ENCODE measurements at regions not wholly inside any gene's neighbourhood (a gene's known extent, or its start where the extent isn't known, plus 50 kb on each side); places are given as distances from the start of the nearest gene placed in this dataset.
"Not testable (repeated sequence)": the region's sequence is repeated elsewhere in the genome, so short reads cannot be mapped to it uniquely, and the experiment has no call there.

DNA sequence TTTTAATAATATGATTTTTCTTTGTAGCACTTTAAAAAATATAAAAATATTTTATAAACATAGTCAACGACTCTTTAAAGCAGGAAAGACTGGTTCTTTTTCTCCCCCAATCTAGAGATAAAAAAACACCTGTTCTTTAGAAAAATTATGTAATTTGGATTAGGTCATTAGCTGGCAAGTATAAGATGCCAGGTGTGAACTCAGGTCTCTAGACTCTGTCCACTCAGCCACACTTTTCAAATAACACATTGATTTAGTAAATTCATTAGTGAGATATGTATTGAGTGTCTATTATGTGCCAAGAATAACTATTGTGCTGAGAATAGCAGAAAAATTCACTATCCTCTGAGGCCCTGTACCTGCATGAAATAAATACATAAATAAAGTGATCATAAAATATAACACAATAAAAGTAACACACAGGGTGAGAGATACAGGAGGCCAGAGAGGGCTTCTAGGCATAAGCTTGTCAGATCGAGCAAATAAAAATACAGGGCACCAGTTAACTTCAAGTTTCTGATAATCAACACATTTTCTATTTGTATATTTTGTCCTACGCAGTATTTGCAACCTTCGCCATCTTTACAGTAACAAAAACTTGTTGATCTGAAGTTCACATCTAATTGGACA is 867.1 kb upstream of the GBE1 start:
- no peak overlapping the region for H3K4me3 Mint-ChIP-seq
- DNase-seq: no peak
- no peak overlapping the region for H3K27ac Mint-ChIP-seq
- H3K9me3 Mint-ChIP-seq: no peaks in the 10 kb centered on the region
- H3K36me3 Mint-ChIP-seq (ENCODE audit: low read depth): no peaks in the 10 kb centered on the region
- intact Hi-C loops (cut with micrococcal nuclease): loop anchor here (10.0 kb wide), 1 partner anchor 56 kb away; no protein-coding TSS in a partner anchor
- no peaks in the 10 kb centered on the region for H3K27me3 Mint-ChIP-seq
- no peaks in the 10 kb centered on the region for H3K4me1 Mint-ChIP-seq

DNA sequence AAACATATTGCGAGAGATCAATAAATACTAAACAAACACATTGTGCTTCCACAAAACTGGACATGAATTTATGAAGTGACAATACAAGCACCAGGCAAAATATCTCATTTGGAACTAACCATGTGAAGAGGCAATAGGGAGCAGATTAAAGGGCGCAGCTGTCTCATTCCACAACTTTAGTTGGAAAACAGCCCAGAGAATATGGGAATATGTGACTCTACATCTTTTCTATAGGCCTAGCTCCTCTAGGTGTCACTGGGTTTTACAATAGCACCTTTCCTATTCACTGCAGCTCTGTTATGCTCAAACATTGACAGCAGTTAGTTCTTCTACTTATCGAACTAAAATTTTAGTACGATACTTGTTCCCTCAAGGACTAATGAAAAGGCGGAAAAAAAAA is 866.3 kb upstream of the GBE1 start:
- intact Hi-C loops (cut with micrococcal nuclease): loop anchor here (10.0 kb wide), 1 partner anchor 57 kb away; no protein-coding TSS in a partner anchor
- no peaks in the 10 kb centered on the region for H3K27me3 Mint-ChIP-seq
- no peak for DNase-seq
- no peaks in the 10 kb centered on the region for H3K4me1 Mint-ChIP-seq
- no peak overlapping the region for H3K27ac Mint-ChIP-seq
- peaks cover 3% of the 10 kb centered on the region for H3K9me3 Mint-ChIP-seq
- H3K4me3 Mint-ChIP-seq: no peak overlapping the region
- H3K36me3 Mint-ChIP-seq (ENCODE audit: low read depth): no peaks in the 10 kb centered on the region

DNA sequence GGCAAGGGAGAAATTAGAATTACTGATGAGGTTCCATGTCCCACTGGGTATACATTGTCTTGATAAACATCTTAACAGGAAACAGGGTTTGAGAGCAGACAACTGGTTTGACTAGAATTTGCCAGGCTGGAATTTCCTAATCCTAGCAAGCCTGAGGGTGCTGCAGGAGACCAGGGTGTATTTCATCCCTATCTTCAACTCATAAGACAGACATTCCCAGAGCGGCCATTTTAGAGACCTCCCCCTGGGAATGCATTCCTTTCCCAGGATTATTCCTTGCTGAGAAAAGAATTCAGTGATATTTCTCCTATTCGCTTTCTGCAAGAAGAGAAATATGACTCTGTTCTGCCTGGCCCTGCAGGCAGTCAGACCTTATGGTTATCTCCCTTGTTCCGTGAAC is 859.3 kb upstream of the GBE1 start:
- H3K4me1 Mint-ChIP-seq; DNase-seq; H3K4me3 Mint-ChIP-seq; H3K27ac Mint-ChIP-seq; H3K9me3 Mint-ChIP-seq; H3K27me3 Mint-ChIP-seq; H3K36me3 Mint-ChIP-seq (ENCODE audit: low read depth): not testable (repeated sequence)
- intact Hi-C loops (cut with micrococcal nuclease): loop anchor here (10.0 kb wide), 1 partner anchor 64 kb away; no protein-coding TSS in a partner anchor

DNA sequence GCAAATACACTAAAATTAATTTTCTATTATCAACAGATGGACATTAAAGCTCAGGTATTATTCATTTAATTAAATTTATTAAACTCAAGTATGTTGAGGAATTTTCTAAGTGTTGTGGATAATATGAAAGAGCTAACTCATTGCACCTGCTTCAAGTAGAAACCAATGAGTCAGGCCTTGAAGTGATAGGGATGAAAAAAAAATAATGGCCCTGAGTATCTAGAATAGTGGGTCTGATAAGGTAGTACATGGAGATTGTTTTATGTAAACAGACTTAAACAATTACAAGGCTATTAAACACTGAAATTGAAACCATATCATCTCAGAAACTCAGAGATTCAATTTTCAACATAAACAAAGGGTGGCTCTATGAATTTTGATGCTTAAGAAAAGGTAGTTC is 857.1 kb upstream of the GBE1 start:
- H3K4me1 Mint-ChIP-seq: no peaks in the 10 kb centered on the region
- H3K36me3 Mint-ChIP-seq (ENCODE audit: low read depth): no peaks in the 10 kb centered on the region
- no peak overlapping the region for H3K27ac Mint-ChIP-seq
- peaks cover 11% of the 10 kb centered on the region for H3K9me3 Mint-ChIP-seq
- intact Hi-C loops (cut with micrococcal nuclease): no loop called here
- no peaks in the 10 kb centered on the region for H3K27me3 Mint-ChIP-seq
- DNase-seq: no peak
- no peak overlapping the region for H3K4me3 Mint-ChIP-seq

DNA sequence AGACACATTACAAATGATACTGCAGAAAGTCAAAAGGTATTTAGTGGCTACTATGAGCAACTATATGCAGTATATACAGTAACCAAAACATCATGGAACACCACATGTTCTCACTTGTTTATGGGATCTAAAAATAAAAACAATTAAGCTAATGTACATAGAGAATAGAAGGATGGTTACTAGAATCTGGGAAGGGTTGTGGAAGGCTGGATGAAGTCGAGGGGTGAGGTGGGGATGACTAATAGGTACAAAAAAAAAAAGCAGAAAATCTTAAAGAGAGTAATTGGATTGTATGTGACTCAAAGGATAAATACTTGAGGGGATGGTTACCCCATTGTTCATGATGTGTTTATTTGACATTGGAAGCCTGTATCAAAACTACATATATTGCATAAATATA is 848.8 kb upstream of the GBE1 start:
- Mint-ChIP-seq H3K9me3 (peaks cover 11% of the 10 kb centered on the region), H3K36me3 (ENCODE audit: low read depth) (no peaks in the 10 kb centered on the region), H3K4me1 (no peaks in the 10 kb centered on the region), H3K27ac (no peak overlapping the region), H3K27me3 (no peaks in the 10 kb centered on the region), H3K4me3 (no peak overlapping the region)
- intact Hi-C loops (cut with micrococcal nuclease): no loop called here
- no peak for DNase-seq

DNA sequence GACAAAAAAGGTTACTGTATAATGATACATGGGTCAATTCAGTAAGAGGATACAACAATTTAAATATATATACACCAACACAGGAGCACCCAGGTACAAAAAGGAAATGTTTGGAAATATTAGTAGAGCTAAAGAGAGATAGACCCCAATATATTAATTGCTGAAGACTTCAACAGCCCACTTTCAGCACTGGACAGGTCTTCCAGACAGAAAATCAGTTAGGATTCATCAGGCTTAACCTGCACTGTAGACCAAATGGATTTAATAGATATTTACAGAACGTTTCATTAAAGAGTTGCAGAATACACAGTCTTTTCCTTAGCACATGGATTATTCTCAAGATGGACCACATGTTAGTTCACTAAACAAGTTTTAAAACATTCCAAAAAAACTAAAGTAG is 845.9 kb upstream of the GBE1 start:
- H3K4me1 Mint-ChIP-seq: no peaks in the 10 kb centered on the region

DNA sequence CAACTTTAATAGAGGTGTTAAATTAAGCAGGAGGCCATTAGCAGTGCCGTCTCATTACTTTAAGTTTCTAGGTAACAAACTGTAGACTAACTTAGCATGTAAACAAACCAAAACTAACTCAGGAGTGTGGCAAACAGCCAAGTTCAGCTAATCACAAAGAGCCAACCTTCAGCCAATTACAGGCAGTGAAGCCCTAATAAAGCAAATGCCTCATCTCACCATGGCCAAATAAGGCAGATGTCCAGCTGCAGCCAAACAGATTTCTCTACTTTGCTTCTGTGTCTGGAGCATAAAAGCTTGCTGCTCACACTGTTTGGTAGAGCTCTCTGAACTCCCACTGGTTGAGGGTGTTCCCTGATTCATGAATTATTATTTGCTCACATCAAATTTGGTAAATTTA is 835.4 kb upstream of the GBE1 start:
- peaks cover 10% of the 10 kb centered on the region for H3K9me3 Mint-ChIP-seq
- no peaks in the 10 kb centered on the region for H3K27me3 Mint-ChIP-seq
- no peak overlapping the region for H3K4me3 Mint-ChIP-seq

More for the DNA sequence above, 845.9 kb upstream of the GBE1 start:
- Mint-ChIP-seq H3K27me3 (no peaks in the 10 kb centered on the region), H3K9me3 (peaks cover 5% of the 10 kb centered on the region), H3K27ac (no peak overlapping the region), H3K4me3 (no peak overlapping the region), H3K36me3 (ENCODE audit: low read depth) (no peaks in the 10 kb centered on the region)
- no peak for DNase-seq
- intact Hi-C loops (cut with micrococcal nuclease): no loop called here

DNA sequence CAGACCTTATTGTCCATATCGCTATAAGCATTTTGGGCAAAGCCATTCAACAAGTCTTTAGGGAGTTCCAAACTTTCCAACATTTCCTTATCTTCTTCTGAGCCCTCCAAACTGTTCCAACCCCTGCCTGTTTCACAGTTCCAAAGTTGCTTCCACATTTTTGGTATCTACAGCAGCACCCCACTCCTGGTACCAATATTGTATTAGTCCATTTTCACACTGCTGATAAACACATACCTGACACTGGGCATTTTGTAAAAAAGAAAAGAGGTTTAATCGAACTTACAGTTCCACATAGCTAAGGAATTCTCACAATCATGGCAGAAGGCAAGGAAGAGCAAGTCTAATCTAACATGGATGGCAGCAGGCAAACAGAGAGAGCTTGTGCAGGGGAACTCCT is 834.1 kb upstream of the GBE1 start:
- Mint-ChIP-seq H3K27me3 (no peaks in the 10 kb centered on the region), H3K27ac (no peak overlapping the region), H3K4me3 (no peak overlapping the region), H3K4me1 (no peaks in the 10 kb centered on the region), H3K36me3 (ENCODE audit: low read depth) (no peaks in the 10 kb centered on the region), H3K9me3 (peaks cover 10% of the 10 kb centered on the region)
- no peak for DNase-seq
- intact Hi-C loops (cut with micrococcal nuclease): no loop called here

More for the DNA sequence above, 835.4 kb upstream of the GBE1 start:
- Mint-ChIP-seq H3K4me1 (no peaks in the 10 kb centered on the region), H3K36me3 (ENCODE audit: low read depth) (no peaks in the 10 kb centered on the region), H3K27ac (no peak overlapping the region)
- intact Hi-C loops (cut with micrococcal nuclease): no loop called here
- DNase-seq: no peak

DNA sequence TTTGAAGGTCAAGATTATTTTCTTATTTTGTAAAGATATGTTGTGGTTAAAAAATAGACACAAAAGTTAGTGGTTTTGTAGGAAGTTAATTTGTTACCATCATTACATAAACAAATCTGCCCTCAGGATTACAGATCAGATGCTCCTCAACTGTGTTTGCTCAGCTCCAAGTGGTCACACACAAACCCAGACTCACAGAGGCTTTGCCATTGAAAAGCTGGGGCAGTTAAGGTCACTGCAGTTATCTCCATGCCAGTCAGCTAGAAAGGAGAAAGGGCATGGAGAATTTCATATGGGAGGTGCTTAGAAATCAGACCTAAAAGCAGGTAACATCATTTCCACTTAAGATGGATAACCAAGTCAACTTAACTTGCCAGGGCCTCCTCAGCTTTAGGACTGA is 825.7 kb upstream of the GBE1 start:
- no peaks in the 10 kb centered on the region for H3K27me3 Mint-ChIP-seq
- intact Hi-C loops (cut with micrococcal nuclease): no loop called here
- no peak overlapping the region for H3K4me3 Mint-ChIP-seq
- no peak for DNase-seq
- H3K27ac Mint-ChIP-seq: no peak overlapping the region
- peaks cover 3% of the 10 kb centered on the region for H3K9me3 Mint-ChIP-seq
- no peaks in the 10 kb centered on the region for H3K36me3 Mint-ChIP-seq (ENCODE audit: low read depth)
- no peaks in the 10 kb centered on the region for H3K4me1 Mint-ChIP-seq

DNA sequence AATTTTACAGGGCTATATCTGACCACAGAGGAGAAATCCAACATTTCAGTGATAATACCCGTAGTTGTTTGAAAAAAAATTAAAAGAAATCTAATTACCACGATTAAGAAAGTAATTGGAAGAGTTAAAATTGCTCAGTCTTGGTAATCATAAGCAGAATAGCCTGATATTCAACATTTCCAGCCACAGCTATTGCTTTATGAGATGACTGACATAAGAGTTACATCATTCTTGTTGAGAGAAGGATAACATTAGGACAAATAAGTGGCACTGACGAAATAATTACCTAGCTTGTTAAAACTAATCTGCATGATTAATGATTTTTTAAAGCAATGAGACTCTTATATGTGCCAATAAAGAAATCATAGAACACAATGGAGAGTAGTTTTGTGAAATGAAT is 825.0 kb upstream of the GBE1 start:
- Mint-ChIP-seq H3K4me1 (no peaks in the 10 kb centered on the region), H3K27ac (no peak overlapping the region), H3K4me3 (no peak overlapping the region), H3K36me3 (ENCODE audit: low read depth) (no peaks in the 10 kb centered on the region), H3K27me3 (no peaks in the 10 kb centered on the region), H3K9me3 (no peaks in the 10 kb centered on the region)
- intact Hi-C loops (cut with micrococcal nuclease): no loop called here
- DNase-seq: no peak

DNA sequence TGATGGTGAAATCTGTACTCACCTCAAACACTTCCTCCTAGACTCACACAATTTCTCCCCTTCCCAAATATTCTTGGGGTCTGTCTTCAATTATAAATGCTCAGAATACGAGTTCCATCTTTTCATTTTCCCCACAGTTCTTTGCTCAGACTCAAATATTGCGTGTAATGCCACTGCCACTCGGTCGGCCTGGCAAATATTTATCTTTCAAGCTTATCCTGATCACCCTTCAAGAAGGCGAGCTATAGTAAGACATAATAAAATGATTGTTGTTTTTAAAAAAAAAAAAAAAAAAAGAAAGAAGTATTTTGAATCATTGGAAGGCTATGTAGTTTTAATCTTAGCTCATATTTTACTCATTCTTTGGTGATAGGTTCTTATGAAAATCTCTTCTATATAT is 824.6 kb upstream of the GBE1 start:
- H3K9me3 Mint-ChIP-seq; H3K4me1 Mint-ChIP-seq; H3K4me3 Mint-ChIP-seq; DNase-seq; H3K36me3 Mint-ChIP-seq (ENCODE audit: low read depth); H3K27me3 Mint-ChIP-seq; intact Hi-C loops (cut with micrococcal nuclease); H3K27ac Mint-ChIP-seq: not testable (repeated sequence)

DNA sequence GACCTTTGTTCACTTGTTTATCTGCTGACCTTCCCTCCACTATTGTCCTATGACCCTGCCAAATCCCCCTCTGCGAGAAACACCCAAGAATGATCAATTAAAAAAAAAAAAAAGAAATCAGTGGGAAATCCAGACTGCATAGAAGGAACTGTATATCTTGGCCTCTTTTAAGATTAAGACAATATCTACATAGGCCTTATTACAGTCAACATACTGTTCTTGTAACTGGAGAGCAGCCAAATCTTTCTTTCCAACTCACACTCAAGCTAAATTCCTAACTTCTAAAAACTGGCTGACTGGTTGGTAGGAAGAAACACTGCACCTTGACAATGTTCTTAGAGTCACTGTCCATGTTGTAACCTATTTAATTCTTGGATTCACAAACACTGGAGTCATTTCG is 824.1 kb upstream of the GBE1 start:
- H3K9me3 Mint-ChIP-seq; intact Hi-C loops (cut with micrococcal nuclease); H3K4me3 Mint-ChIP-seq; H3K27ac Mint-ChIP-seq; H3K4me1 Mint-ChIP-seq; H3K27me3 Mint-ChIP-seq; DNase-seq; H3K36me3 Mint-ChIP-seq (ENCODE audit: low read depth): not testable (repeated sequence)

DNA sequence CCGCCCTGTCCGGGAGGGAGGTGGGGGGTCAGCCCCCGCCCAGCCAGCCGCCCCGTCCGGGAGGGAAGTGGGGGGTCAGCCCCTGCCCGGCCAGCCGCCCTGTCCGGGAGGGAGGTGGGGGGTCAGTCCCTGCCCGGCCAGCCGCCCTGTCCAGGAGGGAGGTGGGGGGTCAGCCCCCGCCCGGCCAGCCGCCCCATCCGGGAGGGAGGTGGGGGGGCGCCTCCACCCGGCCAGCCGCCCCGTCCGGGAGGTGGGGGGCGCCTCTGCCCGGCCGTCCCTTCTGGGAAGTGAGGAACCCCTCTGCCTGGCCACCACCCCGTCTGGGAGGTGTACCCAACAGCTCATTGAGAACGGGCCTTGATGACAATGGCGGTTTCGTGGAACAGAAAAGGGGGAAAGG is 823.4 kb upstream of the GBE1 start:
- H3K27ac Mint-ChIP-seq; H3K4me1 Mint-ChIP-seq; H3K36me3 Mint-ChIP-seq (ENCODE audit: low read depth); DNase-seq; intact Hi-C loops (cut with micrococcal nuclease); H3K27me3 Mint-ChIP-seq; H3K4me3 Mint-ChIP-seq; H3K9me3 Mint-ChIP-seq: not testable (repeated sequence)

DNA sequence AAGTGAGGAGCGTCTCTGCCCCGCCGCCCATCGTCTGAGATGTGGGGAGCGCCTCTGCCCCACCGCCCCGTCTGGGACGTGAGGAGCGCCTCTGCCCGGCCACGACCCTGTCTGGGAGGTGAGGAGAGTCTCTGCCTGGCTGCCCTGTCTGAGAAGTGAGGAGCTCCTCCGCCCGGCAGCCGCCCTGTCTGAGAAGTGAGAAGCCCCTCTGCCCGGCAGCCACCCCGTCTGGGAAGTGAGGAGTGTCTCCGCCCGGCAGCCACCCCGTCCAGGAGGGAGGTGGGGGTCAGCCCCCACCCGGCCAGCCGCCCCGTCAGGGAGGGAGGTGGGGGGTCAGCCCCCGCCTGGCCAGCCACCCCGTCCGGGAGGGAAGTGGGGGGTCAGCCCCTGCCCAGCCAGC is 823.0 kb upstream of the GBE1 start:
- H3K4me1 Mint-ChIP-seq; H3K36me3 Mint-ChIP-seq (ENCODE audit: low read depth); H3K27me3 Mint-ChIP-seq; H3K27ac Mint-ChIP-seq; H3K9me3 Mint-ChIP-seq; DNase-seq; H3K4me3 Mint-ChIP-seq; intact Hi-C loops (cut with micrococcal nuclease): not testable (repeated sequence)

DNA sequence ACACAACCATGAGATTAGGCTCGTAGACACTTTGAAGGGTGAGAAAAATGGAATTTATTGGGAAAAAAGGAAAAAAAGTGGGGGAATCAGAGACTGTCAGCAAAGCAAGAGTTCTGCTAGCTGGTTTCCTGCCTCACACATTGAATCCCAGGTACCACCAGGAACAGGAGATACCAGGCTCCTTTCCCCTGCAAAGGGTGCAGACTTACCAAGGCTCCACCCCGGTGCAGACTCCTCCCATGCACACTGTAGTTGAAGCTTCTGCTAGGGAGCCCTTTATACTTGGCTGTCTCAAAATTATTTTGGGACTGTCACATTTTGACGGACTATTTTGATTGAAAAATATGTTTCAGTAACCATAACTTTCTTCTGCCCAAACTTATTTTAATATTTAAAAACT is 819.9 kb upstream of the GBE1 start:
- intact Hi-C loops (cut with micrococcal nuclease): no loop called here
- Mint-ChIP-seq H3K4me3 (no peak overlapping the region), H3K27me3 (no peaks in the 10 kb centered on the region), H3K4me1 (no peaks in the 10 kb centered on the region), H3K36me3 (ENCODE audit: low read depth) (no peaks in the 10 kb centered on the region), H3K9me3 (peaks cover 3% of the 10 kb centered on the region), H3K27ac (no peak overlapping the region)
- DNase-seq: no peak
